Adrenal gland (tissue), 9 donors: ENCODE measurements at regions not wholly inside any gene's neighbourhood (a gene's known extent, or its start where the extent isn't known, plus 50 kb on each side); places are given as distances from the start of the nearest gene placed in this dataset.

ENCODE experiments used
- DNase-seq, 7 donors: peaks; one replicate each; pipeline ENCODE4 v3.0.0-alpha.2; 2019 to 2020
- H3K27ac ChIP-seq, 5 donors: fragments of 200-600 bp; sonication (generic) in 4 of 5; 1 replicate in 3 of 5; 2 replicates in 2 of 5; pipeline versions ENCODE4 v1.5.1 to v1.8.0; 2016 to 2020; ENCODE audit warnings: mild to moderate bottlenecking in 1 of 5
- H3K27me3 ChIP-seq: fragments of 200-600 bp; 2 replicates; pipeline ENCODE4 v1.8.0; 2021
- H3K36me3 ChIP-seq, 2 donors: fragments of 200-600 bp; replicated peaks in 1 of 2; 1 replicate in 1 of 2; 2 replicates in 1 of 2; pipeline versions ENCODE4 v1.5.1 to v1.8.0; 2018 to 2022
- H3K4me1 ChIP-seq, 2 donors: fragments of 200-600 bp; replicated peaks in 1 of 2; 1 replicate in 1 of 2; 2 replicates in 1 of 2; pipeline versions ENCODE4 v1.5.1 to v1.8.0; 2018 to 2021
- H3K4me3 ChIP-seq, 4 donors: fragments of 200-600 bp; sonication (generic) in 3 of 4; one replicate each; pipeline ENCODE4 v1.5.1; 2016 to 2018
- H3K9me3 ChIP-seq, 3 donors: fragments of 200-600 bp; sonication (generic) in 1 of 3; replicated peaks in 1 of 3; 1 replicate in 2 of 3; 2 replicates in 1 of 3; pipeline versions ENCODE4 v1.5.1 to v1.8.0; 2016 to 2021
- POLR2A ChIP-seq, 2 donors: fragments of 450-650 bp; IDR thresholded peaks; one replicate each; pipeline ENCODE4 v1.6.1; 2017; ENCODE audit warnings: antibody characterized with exemption in 2 of 2, mild to moderate bottlenecking in 2 of 2, moderate library complexity in 1 of 2
- WGBS, 4 donors: extraction: QIAGEN DNeasy Blood & Tissue Kit in 2 of 4; methylation state at CpG; one replicate each; pipeline versions ENCODE4 v1.1.5 to v1.1.7; 2013 to 2017; 5-methylcytosine and 5-hydroxymethylcytosine counted together
- intact Hi-C, 2 donors: fragments of 100-400 bp; cut with DNase I; formaldehyde crosslinking; loops; one replicate each; pipeline versions ENCODE4 v1.14.1 to v1.15.0; 2022 to 2023
- TF ChIP-seq, protein P1 (sequence below), 6 experiments: fragments of 450-650 bp in 4 of 6; fragments of 200-600 bp in 2 of 6; sonication (generic) in 1 of 6; IDR thresholded peaks; 1 replicate in 5 of 6; 2 replicates in 1 of 6; pipeline versions ENCODE4 v1.5.1 to v1.8.0; 2016 to 2021; ENCODE audit warnings: antibody characterized with exemption in 6 of 6, mild to moderate bottlenecking in 2 of 6, moderate library complexity in 1 of 6
- donor health status: healthy with polysubstance abuse.
- donor health status: Bipolar disorder and iron deficiency.
- donor health status: DM: yes; HTN: yes; CAD: no.
- donor health status: DM: no; HTN: no; CAD: no.
- donor health status: DM: no; HTN: no; CAD: no.

- intact Hi-C loops = no loop called here
- no peaks in the 10 kb centered on the region for H3K9me3 ChIP-seq
- no peaks in the 10 kb centered on the region for H3K36me3 ChIP-seq
- no peak for DNase-seq
- H3K4me1 ChIP-seq = no peaks in the 10 kb centered on the region
- TF ChIP-seq, protein P1, sequence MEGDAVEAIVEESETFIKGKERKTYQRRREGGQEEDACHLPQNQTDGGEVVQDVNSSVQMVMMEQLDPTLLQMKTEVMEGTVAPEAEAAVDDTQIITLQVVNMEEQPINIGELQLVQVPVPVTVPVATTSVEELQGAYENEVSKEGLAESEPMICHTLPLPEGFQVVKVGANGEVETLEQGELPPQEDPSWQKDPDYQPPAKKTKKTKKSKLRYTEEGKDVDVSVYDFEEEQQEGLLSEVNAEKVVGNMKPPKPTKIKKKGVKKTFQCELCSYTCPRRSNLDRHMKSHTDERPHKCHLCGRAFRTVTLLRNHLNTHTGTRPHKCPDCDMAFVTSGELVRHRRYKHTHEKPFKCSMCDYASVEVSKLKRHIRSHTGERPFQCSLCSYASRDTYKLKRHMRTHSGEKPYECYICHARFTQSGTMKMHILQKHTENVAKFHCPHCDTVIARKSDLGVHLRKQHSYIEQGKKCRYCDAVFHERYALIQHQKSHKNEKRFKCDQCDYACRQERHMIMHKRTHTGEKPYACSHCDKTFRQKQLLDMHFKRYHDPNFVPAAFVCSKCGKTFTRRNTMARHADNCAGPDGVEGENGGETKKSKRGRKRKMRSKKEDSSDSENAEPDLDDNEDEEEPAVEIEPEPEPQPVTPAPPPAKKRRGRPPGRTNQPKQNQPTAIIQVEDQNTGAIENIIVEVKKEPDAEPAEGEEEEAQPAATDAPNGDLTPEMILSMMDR (IDR thresholded peaks at IDR 0.05) = no peak
- WGBS, 4 donors = 90 to 96% (median 94%) methylated on average over 2 of the region's 2 CpGs
- no peaks in the 10 kb centered on the region for H3K27me3 ChIP-seq
- H3K4me3 ChIP-seq = no peak overlapping the region
- H3K27ac ChIP-seq = no peak overlapping the region
Measured at GRCh38 chr6:153872946-153873345, 166.1 kb upstream of the OPRM1 start.

DNA sequence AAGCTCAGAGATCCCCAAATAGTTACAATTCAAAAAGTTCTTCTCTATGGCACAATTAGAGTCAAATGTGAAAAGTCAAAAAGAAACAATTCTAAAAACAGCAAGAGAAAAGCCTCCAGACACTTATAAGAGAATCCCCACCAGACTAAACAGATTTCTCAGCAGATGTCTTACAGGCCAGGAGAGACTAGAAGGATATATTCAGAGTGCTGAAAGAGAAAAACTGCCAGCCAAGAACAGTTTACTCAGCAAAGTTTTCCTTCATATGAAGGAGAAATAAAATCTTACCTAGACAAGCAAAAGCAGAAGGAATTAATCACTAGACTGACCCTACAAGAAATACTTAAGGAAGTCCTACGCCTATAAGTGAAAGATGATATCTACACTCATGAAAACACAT, 176.1 kb upstream of the OPRM1 start:
- H3K4me1 ChIP-seq = no peaks in the 10 kb centered on the region
- H3K4me3 ChIP-seq = no peak overlapping the region
- no peak overlapping the region for H3K27ac ChIP-seq
- no peaks in the 10 kb centered on the region for H3K27me3 ChIP-seq
- no peak for DNase-seq
- intact Hi-C loops = no loop called here
- 70 to 87% (median 77%) methylated on average over 1 of the region's 1 CpG for WGBS, 4 donors
- no peaks in the 10 kb centered on the region for H3K9me3 ChIP-seq
- no peaks in the 10 kb centered on the region for H3K36me3 ChIP-seq
- no peak for TF ChIP-seq POLR2A (IDR thresholded peaks at IDR 0.05)
- TF ChIP-seq, protein P1 (IDR thresholded peaks at IDR 0.05) = no peak

DNA sequence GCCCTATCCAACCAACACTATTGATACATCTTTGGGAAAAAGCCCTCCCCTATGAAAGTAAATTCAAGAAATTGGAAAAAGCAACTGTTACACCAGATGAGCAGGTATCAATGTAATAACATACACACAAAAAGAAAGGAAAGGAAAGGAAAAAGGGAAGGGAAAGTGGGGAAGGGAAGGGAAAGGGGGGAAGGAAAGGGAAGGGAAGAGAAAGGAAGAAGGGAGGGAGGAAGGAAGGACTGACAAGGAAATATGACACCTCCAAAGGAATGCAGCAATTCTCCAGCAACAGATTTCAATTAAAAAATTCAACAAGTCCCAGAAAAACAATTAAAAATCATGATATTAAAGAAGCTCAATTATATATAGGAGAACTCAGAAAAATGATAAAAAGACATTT, 176.9 kb upstream of the OPRM1 start:
- Histone ChIP-seq H3K9me3 (no peaks in the 10 kb centered on the region), H3K27ac (no peak overlapping the region), H3K4me1 (no peaks in the 10 kb centered on the region), H3K36me3 (no peaks in the 10 kb centered on the region), H3K27me3 (no peaks in the 10 kb centered on the region), H3K4me3 (no peak overlapping the region)
- TF ChIP-seq, protein P1 (IDR thresholded peaks at IDR 0.05) = no peak
- intact Hi-C loops = no loop called here
- no peak for DNase-seq

GRCh38 chr6:153858529-153858928, 180.5 kb upstream of the OPRM1 start:
- H3K36me3 ChIP-seq = no peaks in the 10 kb centered on the region
- H3K4me1 ChIP-seq = no peaks in the 10 kb centered on the region
- WGBS, 4 donors = 45 to 59% (median 56%) methylated on average over 5 of the region's 5 CpGs
- no peak overlapping the region for H3K4me3 ChIP-seq
- no peak for DNase-seq
- no peaks in the 10 kb centered on the region for H3K9me3 ChIP-seq
- H3K27me3 ChIP-seq = no peaks in the 10 kb centered on the region
- intact Hi-C loops = no loop called here
- no peak for TF ChIP-seq POLR2A (IDR thresholded peaks at IDR 0.05)
- no peak overlapping the region for H3K27ac ChIP-seq

- Histone ChIP-seq H3K27ac (no peak overlapping the region), H3K4me3 (no peak overlapping the region), H3K36me3 (no peaks in the 10 kb centered on the region), H3K27me3 (no peaks in the 10 kb centered on the region), H3K4me1 (no peaks in the 10 kb centered on the region), H3K9me3 (no peaks in the 10 kb centered on the region)
- DNase-seq = no peak
- TF ChIP-seq POLR2A (IDR thresholded peaks at IDR 0.05) = no peak
- TF ChIP-seq, protein P1 (IDR thresholded peaks at IDR 0.05) = no peak
- 90 to 96% (median 91%) methylated on average over 16 to 24 of the region's 24 CpGs; no CpG with 5 or more reads in 1 of the 4 donors for WGBS, 4 donors
- intact Hi-C loops = no loop called here
Measured at GRCh38 chr6:153856929-153857376, 182.1 kb upstream of the OPRM1 start.
